Endodermal cell (in vitro differentiated cells): ENCODE measurements at regions not wholly inside any gene's neighbourhood (a gene's known extent, or its start where the extent isn't known, plus 50 kb on each side); places are given as distances from the start of the nearest gene placed in this dataset.
A peak's percentile ranks its signal among the peaks of the same experiment; 100 is the strongest.

Experiments used
- DNase-seq: peaks from one replicate; pipeline ENCODE4 v3.0.0-alpha.2; 2017
- H3K27ac ChIP-seq: 2 replicates; pipeline ENCODE4 v1.5.1; 2013; ENCODE audit warnings: mild to moderate bottlenecking, low read depth, low read length, moderate library complexity
- H3K27me3 ChIP-seq: 2 replicates; pipeline ENCODE4 v1.6.1; 2013; ENCODE audit warnings: mild to moderate bottlenecking, low read length, moderate library complexity; ENCODE audit not compliant: insufficient read depth, control insufficient read depth, poor library complexity, severe bottlenecking
- H3K36me3 ChIP-seq: 2 replicates; pipeline ENCODE4 v1.7.0; 2013; ENCODE audit warnings: mild to moderate bottlenecking, low read length, moderate library complexity; ENCODE audit not compliant: control insufficient read depth, insufficient read depth
- H3K4me1 ChIP-seq: one replicate; pipeline ENCODE4 v1.7.0; 2013; ENCODE audit warnings: low read length; ENCODE audit not compliant: control insufficient read depth, insufficient read depth
- H3K4me3 ChIP-seq: 2 replicates; pipeline ENCODE4 v1.5.1; 2013; ENCODE audit warnings: mild to moderate bottlenecking, low read length, moderate library complexity
- H3K9ac ChIP-seq: 2 replicates; pipeline ENCODE4 v1.6.1; 2013; ENCODE audit warnings: mild to moderate bottlenecking, low read length, moderate library complexity; ENCODE audit not compliant: poor library complexity, severe bottlenecking; ENCODE audit errors: extremely low read depth
- H3K9me3 ChIP-seq: 2 replicates; pipeline ENCODE4 v1.6.1; 2013; ENCODE audit warnings: mild to moderate bottlenecking, low read length, moderate library complexity; ENCODE audit not compliant: control insufficient read depth
- H3K27ac Mint-ChIP-seq: 2 replicates; pipeline ENCODE4 v1.8.0; 2020; ENCODE audit warnings: mixed read lengths
- H3K27me3 Mint-ChIP-seq: 2 replicates; pipeline ENCODE4 v1.8.0; 2021; ENCODE audit warnings: mild to moderate bottlenecking, mixed read lengths; ENCODE audit not compliant: insufficient read depth
- H3K36me3 Mint-ChIP-seq: 2 replicates; pipeline ENCODE4 v1.8.0; 2020; ENCODE audit warnings: low read depth, mixed read lengths
- H3K4me1 Mint-ChIP-seq: 2 replicates; pipeline ENCODE4 v1.8.0; 2020; ENCODE audit warnings: mixed read lengths
- H3K4me3 Mint-ChIP-seq: 2 replicates; pipeline ENCODE4 v1.8.0; 2020; ENCODE audit warnings: mild to moderate bottlenecking, moderate library complexity, mixed read lengths
- H3K9me3 Mint-ChIP-seq: 2 replicates; pipeline ENCODE4 v1.8.0; 2020; ENCODE audit warnings: mild to moderate bottlenecking, mixed read lengths
- CTCF ChIP-seq: fragments of 200-600 bp; sonication (generic); conservative IDR thresholded peaks from 2 replicates; pipeline ENCODE4 v1.5.0; 2021; ENCODE audit warnings: antibody characterized with exemption, mild to moderate bottlenecking
- WGBS, 2 experiments: methylation state at CpG; one replicate each; pipeline versions ENCODE4 v1.1.5 to v1.1.7; 2013; ENCODE audit warnings: missing lambda C conversion rate in 2 of 2, mixed read lengths in 1 of 2; ENCODE audit not compliant: insufficient coverage in 1 of 2, insufficient read length in 1 of 2; 5-methylcytosine and 5-hydroxymethylcytosine counted together

GRCh38 chr2:114031605-114032505, 142.0 kb downstream of the ACTR3 start:
- Mint-ChIP-seq H3K27me3 (peaks cover 65% of the 10 kb centered on the region), H3K4me3 (no peak overlapping the region), H3K36me3 (no peaks in the 10 kb centered on the region), H3K9me3 (peaks cover 4% of the 10 kb centered on the region), H3K4me1 (peaks cover 17% of the 10 kb centered on the region), H3K27ac (no peak overlapping the region)
- Histone ChIP-seq H3K27ac (no peak overlapping the region), H3K27me3 (peaks cover 97% of the 10 kb centered on the region), H3K4me3 (no peak overlapping the region), H3K9ac (no peak overlapping the region), H3K4me1 (no peaks in the 10 kb centered on the region), H3K9me3 (peaks cover 4% of the 10 kb centered on the region), H3K36me3 (no peaks in the 10 kb centered on the region)
- DNase-seq = no peak
- no peak for TF ChIP-seq CTCF
- WGBS, 2 experiments = 78 to 89% methylated on average over 8 to 12 of the region's 12 CpGs

GRCh38 chr2:114032705-114033104, 142.8 kb downstream of the ACTR3 start:
- H3K9me3 ChIP-seq = peaks cover 4% of the 10 kb centered on the region
- H3K4me3 Mint-ChIP-seq = no peak overlapping the region
- 60 to 85% methylated on average over 3 to 4 of the region's 4 CpGs for WGBS, 2 experiments
- no peak for TF ChIP-seq CTCF
- H3K9ac ChIP-seq = no peak overlapping the region
- H3K27ac Mint-ChIP-seq = no peak overlapping the region
- peaks cover 97% of the 10 kb centered on the region for H3K27me3 ChIP-seq
- H3K9me3 Mint-ChIP-seq = peaks cover 5% of the 10 kb centered on the region
- H3K27me3 Mint-ChIP-seq = peaks cover 66% of the 10 kb centered on the region
- no peak overlapping the region for H3K27ac ChIP-seq
- no peaks in the 10 kb centered on the region for H3K4me1 ChIP-seq
- H3K4me1 Mint-ChIP-seq = peaks cover 17% of the 10 kb centered on the region
- no peak overlapping the region for H3K4me3 ChIP-seq
- H3K36me3 Mint-ChIP-seq = no peaks in the 10 kb centered on the region
- DNase-seq = peak; percentile 53
- no peaks in the 10 kb centered on the region for H3K36me3 ChIP-seq

GRCh38 chr2:114034742-114035141, 144.9 kb downstream of the ACTR3 start:
- H3K27me3 Mint-ChIP-seq = peaks cover 77% of the 10 kb centered on the region
- no peaks in the 10 kb centered on the region for H3K9me3 ChIP-seq
- TF ChIP-seq CTCF = no peak
- no peaks in the 10 kb centered on the region for H3K36me3 ChIP-seq
- WGBS, 2 experiments = 92 to 100% methylated on average over 1 of the region's 1 CpG
- H3K4me3 Mint-ChIP-seq = no peak overlapping the region
- peaks cover 17% of the 10 kb centered on the region for H3K4me1 Mint-ChIP-seq
- no peak overlapping the region for H3K4me3 ChIP-seq
- H3K27me3 ChIP-seq = peaks cover 97% of the 10 kb centered on the region
- no peak overlapping the region for H3K9ac ChIP-seq
- no peak overlapping the region for H3K27ac ChIP-seq
- no peaks in the 10 kb centered on the region for H3K36me3 Mint-ChIP-seq
- peaks cover 5% of the 10 kb centered on the region for H3K9me3 Mint-ChIP-seq
- H3K4me1 ChIP-seq = no peaks in the 10 kb centered on the region
- no peak overlapping the region for H3K27ac Mint-ChIP-seq
- no peak for DNase-seq
